ENCODE measurements at regions not wholly inside any gene's neighbourhood (a gene's known extent, or its start where the extent isn't known, plus 50 kb on each side); places are given as distances from the start of the nearest gene placed in this dataset.

DNA sequence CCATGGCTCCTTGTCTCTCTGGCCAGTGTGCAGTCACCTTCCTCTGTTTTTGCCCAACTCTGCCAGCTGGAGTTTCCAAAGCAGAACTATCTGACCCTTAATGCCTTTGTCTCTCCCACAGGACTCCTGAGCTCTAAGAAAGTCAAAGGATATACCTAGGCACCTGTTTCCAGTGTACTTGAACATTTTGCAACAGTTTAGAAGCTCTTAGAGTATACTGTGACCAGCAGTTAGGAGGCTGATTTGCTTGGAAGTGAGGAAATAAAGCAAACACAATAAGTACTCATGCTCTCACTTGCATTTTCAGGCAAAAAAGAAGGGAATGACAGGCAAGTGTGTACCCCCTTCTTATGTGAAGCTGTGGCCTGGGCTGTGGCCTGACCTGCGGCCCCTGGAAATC, 204.3 kb upstream of the PLET1 start:
- no peak for DNase-seq (ENCODE audit: low read depth, low spot score)

DNA sequence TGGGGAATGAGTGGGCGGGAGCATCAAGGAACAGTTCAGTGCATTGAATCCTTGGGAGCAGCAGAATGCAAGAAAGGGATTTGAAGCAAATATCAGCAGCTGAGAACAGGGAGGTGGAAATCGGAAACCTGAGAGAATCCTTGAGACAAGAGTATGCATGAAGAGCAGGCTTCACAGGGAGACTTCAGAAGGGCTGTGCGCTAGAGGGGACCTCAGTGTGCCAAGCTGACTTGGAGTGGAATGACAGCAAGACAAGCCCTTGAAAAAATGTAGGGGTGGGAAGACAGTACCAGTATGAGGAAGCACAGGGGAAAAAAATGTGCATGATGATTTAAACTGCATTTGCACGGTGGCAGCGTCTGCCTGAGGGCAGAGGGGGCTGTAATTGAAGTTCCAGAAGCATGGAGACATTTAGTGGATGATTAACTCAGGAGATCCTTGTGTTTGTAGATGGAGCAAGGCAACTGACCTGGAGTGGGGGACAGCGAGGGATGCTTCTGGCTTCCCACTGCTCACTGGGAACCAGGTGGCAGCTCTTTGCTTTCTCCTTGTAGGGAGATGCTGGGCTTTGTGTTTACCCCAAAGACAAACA, 204.9 kb upstream of the PLET1 start:
- no peak for DNase-seq (ENCODE audit: low read depth, low spot score)

DNA sequence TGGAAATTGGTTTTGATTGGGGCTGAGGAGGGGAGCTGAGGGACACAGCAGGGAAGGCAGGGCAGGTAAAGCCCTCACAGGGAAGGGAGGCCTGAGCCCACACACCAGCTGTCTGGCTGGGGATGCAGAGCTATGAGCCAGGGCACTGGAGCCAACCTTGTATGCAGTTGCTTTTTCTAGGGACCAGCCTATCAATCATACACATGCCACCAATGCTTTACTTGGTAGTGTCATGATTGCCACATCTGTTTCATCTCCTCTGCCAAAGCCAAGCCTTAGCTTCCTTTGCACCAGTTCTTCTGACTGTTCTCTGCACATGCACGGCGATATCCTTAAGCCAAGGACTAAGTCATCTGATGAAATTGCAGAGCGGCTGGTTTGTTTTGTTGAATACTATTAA, 207.1 kb upstream of the PLET1 start:
- DNase-seq (ENCODE audit: low read depth, low spot score), result no peak

DNA sequence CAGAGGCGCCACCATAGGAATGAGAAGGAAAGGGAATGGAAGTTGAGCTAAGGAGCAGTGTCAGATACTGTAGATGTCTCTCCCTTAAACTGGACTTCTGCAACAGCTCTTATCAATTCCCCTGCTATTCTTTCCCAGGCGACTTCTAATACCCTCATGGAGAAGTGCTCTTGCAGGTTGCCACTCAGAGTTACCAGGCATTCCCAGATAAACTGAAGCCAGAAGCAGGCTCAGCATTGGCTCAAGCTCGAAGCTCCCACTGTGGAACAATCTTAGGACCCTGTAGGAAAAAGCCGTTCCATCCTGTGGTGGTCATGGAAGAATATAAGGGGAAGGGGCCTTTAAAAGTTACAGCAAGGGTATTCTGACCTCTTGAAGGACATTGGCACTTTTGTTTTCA, 208.7 kb upstream of the PLET1 start:
- DNase-seq (ENCODE audit: low read depth, low spot score), result no peak

DNA sequence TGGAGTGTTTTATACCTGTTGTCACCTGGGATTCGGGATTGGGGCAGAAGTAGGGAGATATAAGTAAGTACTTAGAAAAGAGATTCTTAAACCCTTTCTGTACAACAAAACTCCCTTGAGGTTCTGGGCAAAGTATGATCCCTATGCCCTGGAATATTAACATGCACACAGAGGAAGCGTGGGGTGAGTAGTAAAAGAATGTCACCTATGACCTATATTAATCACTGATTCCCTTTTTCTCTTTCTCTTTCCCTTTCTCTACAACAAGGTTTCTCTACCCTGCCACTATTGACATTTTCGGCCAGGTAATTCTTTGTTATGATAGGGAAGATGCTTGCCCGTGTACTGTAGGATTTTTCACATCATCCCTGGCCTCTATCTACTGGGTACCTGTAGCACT, 209.7 kb upstream of the PLET1 start:
- no peak for DNase-seq (ENCODE audit: low read depth, low spot score)

DNA sequence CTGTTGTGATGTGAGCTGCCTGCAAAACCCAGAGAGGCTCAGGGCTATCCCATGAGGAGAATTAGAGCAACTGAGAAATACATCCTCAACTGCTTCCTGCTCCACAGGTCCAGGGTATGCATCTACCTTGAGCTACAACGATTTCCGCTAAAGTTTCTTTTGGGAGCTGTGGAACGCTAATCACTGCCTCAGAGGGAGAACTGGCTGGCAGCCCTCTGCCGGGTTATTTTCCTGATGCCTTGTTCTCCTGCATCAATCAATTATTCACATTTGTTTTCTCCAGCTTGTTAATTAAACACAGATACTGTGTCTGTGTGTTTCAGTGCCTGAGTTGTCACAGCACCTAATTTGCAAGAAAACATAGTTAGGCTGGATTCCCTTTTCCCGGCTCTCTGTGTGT, 211.1 kb upstream of the PLET1 start:
- DNase-seq (ENCODE audit: low read depth, low spot score), result peak; percentile 2

DNA sequence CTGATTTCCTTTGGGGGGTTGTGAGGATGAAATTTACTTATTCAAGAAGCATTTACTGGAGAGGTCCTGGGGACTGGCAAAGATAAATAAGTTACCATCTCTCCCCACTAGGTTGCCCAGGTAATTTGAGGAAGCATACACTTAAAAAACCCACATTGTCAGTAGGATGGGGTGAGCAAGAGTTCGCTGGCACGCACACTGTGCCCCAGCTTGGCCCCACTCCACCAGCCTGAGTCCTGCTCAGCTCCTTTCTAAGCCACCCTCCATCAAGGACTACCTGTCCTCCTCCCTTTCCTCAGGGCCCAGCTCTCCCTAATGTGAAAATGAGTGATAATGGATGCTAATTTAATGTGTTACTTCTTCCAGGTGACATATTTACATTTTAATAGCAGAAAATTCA, 216.5 kb upstream of the PLET1 start:
- no peak for DNase-seq (ENCODE audit: low read depth, low spot score)

DNA sequence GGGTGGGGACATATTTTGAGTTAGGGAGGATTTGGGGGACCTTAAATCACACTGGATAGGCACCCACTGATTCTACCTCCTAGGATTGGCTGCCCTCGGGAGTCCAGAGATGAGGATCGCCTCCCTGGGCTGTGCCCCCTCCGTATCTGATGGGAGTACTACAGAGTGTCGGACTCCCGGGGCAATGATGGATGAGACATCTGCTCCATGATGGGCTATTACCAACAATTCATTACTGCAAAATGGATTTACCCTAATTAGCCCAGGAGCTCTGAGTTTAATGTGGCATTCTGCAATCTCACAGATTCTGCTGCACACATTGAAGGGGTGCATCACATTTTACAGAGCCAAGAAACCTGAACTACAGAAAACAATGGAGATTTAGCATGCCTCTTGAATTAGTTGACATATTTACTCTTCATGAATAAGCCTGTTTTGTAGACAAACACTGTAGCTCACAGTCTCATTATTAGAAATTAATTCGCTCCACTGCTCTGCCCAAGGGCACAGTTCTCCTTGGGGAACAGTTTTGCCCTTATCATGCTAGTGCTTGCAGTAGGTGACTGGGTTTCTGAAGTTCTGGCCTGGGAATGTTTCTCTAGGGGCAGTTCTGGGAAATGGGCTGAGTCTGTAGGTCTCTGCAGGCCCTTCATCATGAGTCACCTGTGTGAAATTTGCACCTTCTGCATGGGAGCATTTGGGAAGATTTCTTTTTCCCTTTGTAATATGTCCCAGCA, 217.1 kb upstream of the PLET1 start:
- DNase-seq (ENCODE audit: low read depth, low spot score), result no peak

DNA sequence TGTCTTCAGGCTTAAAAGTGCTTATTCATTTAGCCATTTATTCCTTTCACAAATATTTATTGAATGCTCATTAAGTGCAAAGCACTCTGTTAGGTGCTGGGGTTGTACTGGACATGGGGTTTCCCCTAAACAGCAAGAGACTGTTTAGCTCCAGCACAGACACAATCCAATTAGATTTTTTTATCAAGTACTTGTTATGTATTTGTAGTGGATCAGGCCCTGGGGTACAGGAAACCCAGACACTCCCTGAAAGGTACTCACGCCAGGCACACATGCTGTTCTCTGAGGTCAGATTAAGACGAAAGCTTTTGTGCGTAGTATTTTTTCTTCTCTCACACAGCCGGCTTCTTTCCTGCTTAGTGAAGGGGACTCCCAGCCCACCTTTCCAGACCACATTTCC, 218.1 kb upstream of the PLET1 start:
- DNase-seq (ENCODE audit: low read depth, low spot score), result no peak

DNA sequence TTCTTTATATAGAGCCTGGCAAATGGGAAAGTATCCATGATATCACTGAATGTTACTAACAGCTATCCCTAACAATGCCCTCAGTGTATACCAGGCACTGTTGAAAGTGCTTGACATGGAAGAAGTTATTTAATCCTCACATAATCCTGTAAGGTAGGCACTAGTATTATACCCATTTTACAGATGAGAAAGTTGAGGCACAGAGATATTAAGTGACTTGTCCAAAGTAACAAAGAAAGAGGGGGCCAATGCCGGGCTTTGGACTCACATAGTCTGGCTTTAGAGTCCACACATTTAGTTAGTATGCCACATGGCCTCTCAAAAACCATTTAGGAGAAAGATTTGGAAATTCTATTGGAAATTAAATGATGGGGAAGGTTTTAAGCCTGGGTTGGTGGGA, 220.8 kb upstream of the PLET1 start:
- DNase-seq (ENCODE audit: low read depth, low spot score), result no peak

DNA sequence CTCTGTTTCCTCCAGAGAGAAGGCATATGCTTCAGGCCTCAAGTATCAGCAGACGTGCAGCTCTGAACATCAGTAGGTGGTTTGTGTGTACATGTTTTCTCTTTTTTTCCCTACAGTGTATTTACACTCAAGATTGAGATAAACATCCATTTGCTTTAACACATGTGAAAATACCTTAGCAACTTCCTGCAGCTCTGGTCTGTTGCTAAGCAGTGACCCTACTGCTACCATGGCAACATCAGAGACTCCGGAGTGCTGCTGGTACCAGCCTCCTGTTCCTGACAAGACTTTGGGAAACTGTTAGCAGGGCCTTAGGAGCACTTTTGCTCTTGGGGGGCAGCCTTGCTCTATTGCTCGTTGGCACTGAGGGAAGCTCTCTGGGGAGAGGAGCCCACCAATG, 221.2 kb upstream of the PLET1 start:
- peak; percentile 12 for DNase-seq (ENCODE audit: low read depth, low spot score)

DNA sequence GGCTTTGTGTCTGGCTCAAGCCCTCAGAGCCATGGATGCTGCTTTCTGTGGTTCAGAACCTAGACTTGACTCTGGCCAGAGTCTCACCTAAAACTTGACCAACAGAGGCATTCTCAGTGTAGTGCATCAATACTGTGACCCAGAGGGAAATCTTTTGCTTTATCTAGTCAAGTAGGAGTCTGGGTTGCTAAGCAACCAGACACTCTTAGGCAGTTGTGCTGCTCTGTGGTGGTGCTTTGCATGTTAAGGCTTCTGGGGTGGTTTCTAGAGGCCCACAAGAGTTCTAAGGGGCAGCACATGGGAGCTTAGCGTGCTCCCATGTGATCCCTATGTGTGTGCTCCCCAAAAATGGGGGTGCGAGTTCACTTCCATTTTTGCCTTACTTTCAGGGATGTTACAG, 224.6 kb upstream of the PLET1 start:
- no peak for DNase-seq (ENCODE audit: low read depth, low spot score)

DNA sequence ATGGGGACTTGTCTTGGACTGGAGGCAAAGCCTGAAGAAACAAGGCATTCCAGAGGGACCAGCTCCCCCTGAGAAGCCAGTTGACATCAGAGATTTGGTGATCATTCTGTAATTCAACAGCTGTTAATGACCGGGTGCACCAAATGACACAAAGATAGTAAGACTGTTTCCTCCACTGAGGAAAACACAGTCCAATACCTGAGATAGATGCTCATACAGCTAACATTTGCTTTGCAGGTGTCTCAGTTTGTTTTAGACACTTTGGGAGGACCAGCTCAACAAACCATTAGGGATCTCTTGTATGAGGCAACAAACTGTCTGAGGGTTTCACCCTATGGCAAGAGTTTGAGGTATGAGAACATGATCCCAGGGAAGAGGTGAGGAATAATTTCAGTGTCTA, 237.2 kb upstream of the PLET1 start:
- no peak for DNase-seq (ENCODE audit: low read depth, low spot score)

DNA sequence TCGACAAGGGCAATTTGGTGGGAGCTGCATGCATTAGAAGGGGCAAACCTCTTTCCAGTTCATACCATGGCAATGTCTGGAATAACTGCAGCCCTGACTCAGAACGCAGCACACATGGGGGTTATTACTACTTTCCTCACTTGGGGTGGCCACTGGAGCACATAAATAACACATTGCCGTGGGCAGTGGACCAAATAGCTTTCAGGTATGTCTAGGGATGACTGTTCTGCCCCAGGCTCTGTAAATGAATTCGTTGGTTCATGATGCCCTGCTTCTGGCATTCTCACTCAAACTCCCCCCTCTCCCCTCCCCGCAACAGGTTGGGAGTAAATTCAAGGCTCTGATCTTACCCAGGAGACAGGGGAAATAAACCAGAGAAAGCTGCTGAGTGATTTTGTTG, 238.0 kb upstream of the PLET1 start:
- peak; percentile 29 for DNase-seq (ENCODE audit: low read depth, low spot score)

DNA sequence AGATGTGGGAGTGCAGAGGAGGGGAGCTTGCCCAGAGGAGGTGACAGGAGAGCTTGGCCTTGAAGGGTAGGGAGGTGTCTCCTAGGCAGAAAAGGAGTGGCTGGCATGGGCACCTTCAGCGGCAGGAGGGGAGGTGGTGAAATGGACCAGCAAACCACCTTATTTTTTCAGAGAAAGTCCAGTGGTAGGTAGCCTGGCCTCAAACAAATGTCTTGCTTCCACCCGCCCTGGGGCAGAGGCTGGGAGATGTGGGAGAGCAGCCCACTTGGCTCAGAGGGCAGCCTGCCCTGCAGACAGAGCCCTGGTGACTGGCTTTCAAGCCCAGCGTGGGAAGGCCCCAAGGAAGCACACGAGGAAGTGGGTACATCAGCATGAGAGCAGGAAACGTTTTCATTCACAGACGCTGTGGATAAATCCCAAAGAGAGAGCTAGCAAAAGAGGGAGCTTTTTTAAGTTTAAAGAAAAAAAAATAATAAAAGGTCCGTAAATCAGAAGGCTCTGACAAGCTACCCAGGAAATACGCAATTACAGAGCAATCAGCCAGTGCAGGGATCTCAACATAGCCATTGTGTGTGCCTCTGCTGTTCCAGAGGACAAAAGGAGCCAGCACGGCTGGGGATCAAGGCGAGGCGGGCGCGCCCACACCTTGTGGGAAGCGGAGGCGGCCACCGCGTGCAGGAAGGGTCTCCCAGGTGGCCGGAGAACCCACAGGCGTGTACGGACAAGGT, 238.7 kb upstream of the PLET1 start:
- no peak for DNase-seq (ENCODE audit: low read depth, low spot score)

DNA sequence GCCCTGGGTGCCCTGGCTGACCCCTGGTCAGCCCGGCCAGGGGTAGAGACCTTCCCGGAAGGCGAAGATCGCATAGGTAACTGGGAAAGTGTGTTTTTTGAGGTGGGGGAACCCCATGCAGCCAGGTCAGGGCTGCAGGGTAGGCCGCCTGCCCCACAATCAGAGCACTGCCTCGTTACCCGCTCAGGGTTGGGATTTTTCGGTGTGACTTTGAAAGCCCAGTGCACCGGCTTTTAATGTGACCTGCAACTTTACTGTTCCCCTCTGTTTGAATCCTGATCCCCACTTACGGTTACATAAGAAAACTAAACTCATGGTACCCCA, 239.2 kb upstream of the PLET1 start:
- no peak for DNase-seq (ENCODE audit: low read depth, low spot score)

DNA sequence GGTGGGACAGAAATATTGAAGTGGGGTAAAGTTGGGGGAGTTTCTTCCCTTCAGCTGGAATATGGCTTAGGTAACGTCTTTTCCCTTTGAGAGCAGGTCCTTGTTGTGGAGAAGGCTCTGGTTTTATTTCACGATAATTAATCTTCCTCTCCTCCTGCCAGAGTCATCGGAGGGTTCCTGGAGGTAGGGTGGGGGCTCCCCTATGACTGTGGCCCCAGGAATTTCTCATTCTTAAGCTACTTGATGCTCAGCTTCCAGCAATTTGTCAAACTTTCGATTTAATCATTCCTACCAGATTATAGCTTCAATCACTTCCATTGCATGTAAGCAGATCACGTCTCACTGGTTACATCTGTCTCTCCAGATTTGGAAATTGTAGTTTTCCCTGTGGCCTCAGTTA, 242.8 kb upstream of the PLET1 start:
- DNase-seq (ENCODE audit: low read depth, low spot score), result no peak

DNA sequence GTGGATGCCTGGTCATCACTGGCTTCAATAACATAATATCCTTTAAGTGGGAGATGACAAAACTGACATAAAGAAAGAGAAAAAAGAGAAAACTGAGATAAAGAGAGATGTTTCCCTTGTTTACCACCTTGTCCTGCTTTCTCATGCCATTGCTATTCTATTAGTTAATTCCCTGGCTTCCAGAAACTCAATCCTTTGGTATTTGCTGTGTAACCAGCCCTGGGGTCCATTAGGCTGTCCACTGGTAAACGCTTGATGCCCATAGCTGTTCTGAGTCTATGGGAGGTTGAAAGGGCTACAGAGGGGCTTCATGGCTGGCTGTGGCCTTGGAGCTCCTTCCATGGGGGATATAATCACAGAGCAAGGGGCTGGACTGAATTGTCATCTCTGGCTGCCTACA, 243.4 kb upstream of the PLET1 start:
- peak; percentile 23 for DNase-seq (ENCODE audit: low read depth, low spot score)

DNA sequence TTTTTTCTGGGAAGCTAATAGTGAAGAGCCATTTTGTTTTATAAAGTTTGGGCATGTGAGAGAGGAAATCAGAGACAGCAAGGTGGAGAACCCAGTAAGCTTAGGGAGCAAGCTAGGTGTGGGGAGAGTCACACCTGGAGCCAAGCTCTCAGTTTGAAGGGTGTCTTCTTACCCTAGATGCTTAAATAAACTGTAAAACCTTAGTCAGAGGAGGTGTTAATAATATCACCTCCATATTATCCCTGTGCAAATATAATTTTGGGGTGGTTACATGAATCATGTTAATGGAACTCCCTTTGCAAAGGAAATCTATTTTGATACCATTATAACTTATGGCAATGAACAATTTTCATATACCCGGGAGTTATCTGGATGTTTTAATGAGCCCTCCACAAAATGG, 246.2 kb upstream of the PLET1 start:
- no peak for DNase-seq (ENCODE audit: low read depth, low spot score)

DNA sequence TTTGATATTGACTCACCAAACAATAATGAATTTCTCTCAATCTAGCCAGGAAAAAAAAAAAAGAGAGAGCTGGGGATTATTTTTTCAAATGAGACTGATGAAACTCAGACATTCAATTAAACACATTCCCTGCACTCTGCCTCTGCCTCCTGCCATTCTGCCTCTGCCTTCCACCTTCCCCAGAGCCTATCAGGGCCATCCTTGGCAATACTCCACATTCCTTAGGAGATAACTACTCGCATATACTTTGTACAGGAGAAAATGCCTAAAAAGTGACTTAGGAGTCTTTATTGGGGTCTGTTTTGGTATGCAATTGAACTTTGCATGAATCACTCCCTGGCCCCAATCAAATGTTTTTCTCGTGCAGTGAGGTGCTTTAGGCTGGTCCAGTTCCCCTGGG, 246.6 kb upstream of the PLET1 start:
- no peak for DNase-seq (ENCODE audit: low read depth, low spot score)

DNA sequence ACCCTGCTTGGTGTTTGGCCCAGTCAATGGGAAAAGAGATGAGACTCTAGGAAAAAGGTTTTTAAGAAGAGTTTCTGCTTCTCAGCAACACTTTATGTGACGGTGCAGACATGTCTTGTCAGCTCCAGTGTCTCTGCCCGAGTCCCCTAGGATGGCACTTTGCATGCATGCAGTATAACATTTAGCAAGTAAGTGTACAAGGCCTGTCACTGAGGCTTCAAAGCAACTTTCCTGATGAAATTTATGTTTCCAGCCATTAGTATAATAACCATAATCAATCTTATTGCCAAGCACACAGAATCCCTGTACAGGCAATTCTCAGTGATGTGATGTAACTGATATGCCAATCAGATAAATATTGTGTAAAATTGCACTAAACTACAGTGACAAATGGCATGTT, 248.1 kb upstream of the PLET1 start:
- DNase-seq (ENCODE audit: low read depth, low spot score), result no peak

DNA sequence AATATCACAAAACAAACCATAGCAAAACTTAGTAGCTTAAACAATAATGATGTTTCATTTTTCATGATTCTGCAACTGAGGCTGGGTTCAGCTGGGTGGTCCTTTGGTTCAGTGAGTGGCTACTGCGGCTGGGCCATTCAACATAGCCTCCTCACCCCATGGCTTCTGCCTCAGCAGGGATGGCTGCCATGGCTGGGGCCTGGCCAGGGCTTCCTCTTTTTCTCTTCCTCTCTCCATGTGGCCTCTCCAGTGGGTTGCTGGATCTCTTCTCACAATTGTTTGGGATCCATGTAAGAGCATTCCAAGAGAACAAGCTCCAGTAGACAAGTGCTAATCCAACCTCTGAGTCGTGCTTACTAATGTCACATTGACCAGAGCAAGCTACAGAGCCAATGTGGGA, 248.6 kb upstream of the PLET1 start:
- no peak for DNase-seq (ENCODE audit: low read depth, low spot score)

DNA sequence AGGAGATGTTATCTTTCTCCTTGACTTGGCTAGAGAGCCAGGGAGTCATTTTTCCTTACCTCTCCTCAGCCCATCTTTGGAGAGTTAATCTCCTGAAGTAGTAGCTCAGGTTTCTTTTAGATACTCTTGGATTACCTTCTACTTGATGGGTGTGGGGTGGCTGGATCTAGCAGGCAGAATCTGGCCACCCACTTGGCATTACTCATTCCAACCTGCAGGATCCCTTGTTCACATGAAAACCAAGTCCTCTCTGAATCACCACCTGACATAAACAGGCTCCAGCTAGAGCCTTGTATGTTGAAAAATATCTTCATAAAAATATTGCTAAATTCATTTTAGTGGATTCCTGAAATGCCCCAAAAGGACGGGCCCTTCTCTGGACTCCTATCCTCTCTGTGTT, 250.6 kb upstream of the PLET1 start:
- DNase-seq (ENCODE audit: low read depth, low spot score), result peak; percentile 22
